Adrenal gland (tissue), 9 donors: ENCODE measurements at regions not wholly inside any gene's neighbourhood (a gene's known extent, or its start where the extent isn't known, plus 50 kb on each side); places are given as distances from the start of the nearest gene placed in this dataset.

Experiments
- DNase-seq, 7 donors: peaks; one replicate each; pipeline ENCODE4 v3.0.0-alpha.2; 2019 to 2020
- H3K27ac ChIP-seq, 5 donors: fragments of 200-600 bp; sonication (generic) in 4 of 5; 1 replicate in 3 of 5; 2 replicates in 2 of 5; pipeline versions ENCODE4 v1.5.1 to v1.8.0; 2016 to 2020; ENCODE audit warnings: mild to moderate bottlenecking in 1 of 5
- H3K27me3 ChIP-seq: fragments of 200-600 bp; 2 replicates; pipeline ENCODE4 v1.8.0; 2021
- H3K36me3 ChIP-seq, 2 donors: fragments of 200-600 bp; replicated peaks in 1 of 2; 1 replicate in 1 of 2; 2 replicates in 1 of 2; pipeline versions ENCODE4 v1.5.1 to v1.8.0; 2018 to 2022
- H3K4me1 ChIP-seq, 2 donors: fragments of 200-600 bp; replicated peaks in 1 of 2; 1 replicate in 1 of 2; 2 replicates in 1 of 2; pipeline versions ENCODE4 v1.5.1 to v1.8.0; 2018 to 2021
- H3K4me3 ChIP-seq, 4 donors: fragments of 200-600 bp; sonication (generic) in 3 of 4; one replicate each; pipeline ENCODE4 v1.5.1; 2016 to 2018
- H3K9me3 ChIP-seq, 3 donors: fragments of 200-600 bp; sonication (generic) in 1 of 3; replicated peaks in 1 of 3; 1 replicate in 2 of 3; 2 replicates in 1 of 3; pipeline versions ENCODE4 v1.5.1 to v1.8.0; 2016 to 2021
- POLR2A ChIP-seq, 2 donors: fragments of 450-650 bp; IDR thresholded peaks; one replicate each; pipeline ENCODE4 v1.6.1; 2017; ENCODE audit warnings: antibody characterized with exemption in 2 of 2, mild to moderate bottlenecking in 2 of 2, moderate library complexity in 1 of 2
- WGBS, 4 donors: extraction: QIAGEN DNeasy Blood & Tissue Kit in 2 of 4; methylation state at CpG; one replicate each; pipeline versions ENCODE4 v1.1.5 to v1.1.7; 2013 to 2017; 5-methylcytosine and 5-hydroxymethylcytosine counted together
- intact Hi-C, 2 donors: fragments of 100-400 bp; cut with DNase I; formaldehyde crosslinking; loops; one replicate each; pipeline versions ENCODE4 v1.14.1 to v1.15.0; 2022 to 2023
- TF ChIP-seq, protein P1 (sequence below), 6 experiments: fragments of 450-650 bp in 4 of 6; fragments of 200-600 bp in 2 of 6; sonication (generic) in 1 of 6; IDR thresholded peaks; 1 replicate in 5 of 6; 2 replicates in 1 of 6; pipeline versions ENCODE4 v1.5.1 to v1.8.0; 2016 to 2021; ENCODE audit warnings: antibody characterized with exemption in 6 of 6, mild to moderate bottlenecking in 2 of 6, moderate library complexity in 1 of 6
- donor health status: healthy with polysubstance abuse.
- donor health status: Bipolar disorder and iron deficiency.
- donor health status: DM: yes; HTN: yes; CAD: no.
- donor health status: DM: no; HTN: no; CAD: no.
- donor health status: DM: no; HTN: no; CAD: no.

DNA sequence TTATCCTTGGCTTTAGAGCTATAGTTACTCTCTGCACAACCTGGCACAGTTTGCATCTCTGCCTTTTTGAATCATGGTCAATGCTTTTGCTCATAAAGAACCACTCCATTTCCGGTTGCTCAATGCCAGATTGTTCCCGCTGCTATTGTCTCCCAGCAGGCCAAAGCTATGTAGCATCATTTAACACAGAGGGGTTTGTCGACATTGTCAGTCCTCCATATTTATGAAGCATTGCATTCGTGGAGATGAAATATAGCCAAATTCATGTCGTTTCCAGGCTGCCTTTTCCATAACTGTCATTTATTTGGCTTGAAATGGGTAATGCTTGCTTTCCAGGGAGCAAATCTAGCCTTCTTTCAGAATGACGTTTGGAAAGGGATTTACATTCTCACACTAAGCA, 598.8 kb downstream of the EPHA7 start:
- H3K4me3 ChIP-seq: no peak overlapping the region
- intact Hi-C loops: no loop called here
- H3K27me3 ChIP-seq: no peaks in the 10 kb centered on the region

DNA sequence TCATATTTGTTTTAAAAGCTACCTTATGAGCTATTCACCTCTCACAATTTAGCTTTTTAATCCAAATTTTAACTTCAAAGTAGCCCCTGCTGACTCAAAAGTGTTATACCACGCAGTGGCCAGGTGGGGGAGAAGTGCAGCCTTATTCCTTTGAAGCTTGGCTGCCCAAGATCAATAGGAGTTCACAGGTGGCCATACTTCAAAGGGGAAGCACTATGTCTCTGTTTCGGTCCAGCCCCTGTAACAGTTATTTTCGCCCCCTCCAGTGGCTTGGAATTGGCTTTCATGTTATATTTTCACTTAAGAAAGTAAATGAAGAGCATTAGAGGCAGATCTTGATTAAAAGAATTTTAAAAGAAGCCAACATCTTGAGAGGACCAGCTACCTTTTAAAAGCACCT, 608.4 kb downstream of the EPHA7 start:
- H3K27ac ChIP-seq: no peak overlapping the region
- H3K4me1 ChIP-seq: no peaks in the 10 kb centered on the region
- no peak for TF ChIP-seq POLR2A (IDR thresholded peaks at IDR 0.05)
- TF ChIP-seq, protein P1, sequence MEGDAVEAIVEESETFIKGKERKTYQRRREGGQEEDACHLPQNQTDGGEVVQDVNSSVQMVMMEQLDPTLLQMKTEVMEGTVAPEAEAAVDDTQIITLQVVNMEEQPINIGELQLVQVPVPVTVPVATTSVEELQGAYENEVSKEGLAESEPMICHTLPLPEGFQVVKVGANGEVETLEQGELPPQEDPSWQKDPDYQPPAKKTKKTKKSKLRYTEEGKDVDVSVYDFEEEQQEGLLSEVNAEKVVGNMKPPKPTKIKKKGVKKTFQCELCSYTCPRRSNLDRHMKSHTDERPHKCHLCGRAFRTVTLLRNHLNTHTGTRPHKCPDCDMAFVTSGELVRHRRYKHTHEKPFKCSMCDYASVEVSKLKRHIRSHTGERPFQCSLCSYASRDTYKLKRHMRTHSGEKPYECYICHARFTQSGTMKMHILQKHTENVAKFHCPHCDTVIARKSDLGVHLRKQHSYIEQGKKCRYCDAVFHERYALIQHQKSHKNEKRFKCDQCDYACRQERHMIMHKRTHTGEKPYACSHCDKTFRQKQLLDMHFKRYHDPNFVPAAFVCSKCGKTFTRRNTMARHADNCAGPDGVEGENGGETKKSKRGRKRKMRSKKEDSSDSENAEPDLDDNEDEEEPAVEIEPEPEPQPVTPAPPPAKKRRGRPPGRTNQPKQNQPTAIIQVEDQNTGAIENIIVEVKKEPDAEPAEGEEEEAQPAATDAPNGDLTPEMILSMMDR (IDR thresholded peaks at IDR 0.05): peak; percentile 20 to 39 (median 30)
- no peak overlapping the region for H3K4me3 ChIP-seq
- no peaks in the 10 kb centered on the region for H3K27me3 ChIP-seq
- intact Hi-C loops: no loop called here
- no peaks in the 10 kb centered on the region for H3K9me3 ChIP-seq
- DNase-seq: peak in 5 of 7 donors; percentile 13 to 27 (median 22)
- WGBS, 4 donors: 5 to 10% (median 8%) methylated on average over 3 of the region's 3 CpGs
- H3K36me3 ChIP-seq: no peaks in the 10 kb centered on the region

More for the DNA sequence above, 598.8 kb downstream of the EPHA7 start:
- no peaks in the 10 kb centered on the region for H3K9me3 ChIP-seq
- WGBS, 4 donors: 54 to 62% (median 58%) methylated on average over 6 of the region's 6 CpGs
- no peaks in the 10 kb centered on the region for H3K36me3 ChIP-seq
- no peaks in the 10 kb centered on the region for H3K4me1 ChIP-seq
- TF ChIP-seq, protein P1 (IDR thresholded peaks at IDR 0.05): no peak
- no peak for TF ChIP-seq POLR2A (IDR thresholded peaks at IDR 0.05)
- DNase-seq: no peak
- H3K27ac ChIP-seq: no peak overlapping the region

DNA sequence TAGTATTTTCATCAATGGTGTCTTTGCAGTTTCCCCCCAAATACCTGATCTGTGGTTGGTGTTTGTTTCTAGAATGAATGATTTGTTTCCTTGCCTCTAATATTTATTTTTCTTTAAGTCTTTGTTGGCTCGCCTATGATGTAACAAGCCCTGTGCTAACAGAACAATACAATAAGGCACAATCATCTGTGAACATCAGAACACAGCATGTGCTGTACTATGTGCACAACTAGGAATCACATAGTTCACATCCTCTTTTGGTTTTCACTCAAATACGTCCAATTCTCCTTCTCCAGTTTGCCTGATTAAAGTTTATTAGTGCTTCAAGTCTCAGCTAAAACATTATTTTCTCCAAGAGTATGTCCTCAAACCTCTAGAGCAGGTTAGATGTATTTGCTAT, 613.1 kb downstream of the EPHA7 start:
- Histone ChIP-seq H3K27ac (no peak overlapping the region), H3K4me3 (no peak overlapping the region), H3K36me3 (no peaks in the 10 kb centered on the region), H3K27me3 (no peaks in the 10 kb centered on the region), H3K4me1 (no peaks in the 10 kb centered on the region), H3K9me3 (no peaks in the 10 kb centered on the region)
- 39 to 54% (median 48%) methylated on average over 2 of the region's 2 CpGs for WGBS, 4 donors
- TF ChIP-seq POLR2A (IDR thresholded peaks at IDR 0.05): no peak
- TF ChIP-seq, protein P1 (IDR thresholded peaks at IDR 0.05): no peak
- DNase-seq: no peak
- intact Hi-C loops: no loop called here

DNA sequence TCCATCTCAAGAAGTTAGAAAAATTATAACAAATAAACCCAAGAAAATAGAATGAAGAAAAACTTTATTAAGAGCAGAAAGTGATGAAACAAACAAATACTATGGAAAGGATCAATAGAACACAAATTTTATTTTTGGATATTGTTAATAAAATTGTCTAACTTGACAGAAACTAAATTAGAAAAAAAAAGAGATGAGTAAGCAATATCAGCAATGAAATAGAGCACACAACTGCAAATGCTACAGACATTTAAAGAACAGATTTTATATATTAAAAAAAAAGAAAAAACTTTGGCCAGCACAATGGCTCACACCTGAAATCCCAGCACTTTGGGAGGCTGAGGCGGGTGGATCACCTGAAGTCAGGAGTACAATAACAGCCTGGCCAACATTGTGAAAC, 628.0 kb downstream of the EPHA7 start:
- H3K27ac ChIP-seq: no peak overlapping the region
- no peak for DNase-seq
- H3K9me3 ChIP-seq: no peaks in the 10 kb centered on the region
- WGBS, 4 donors: 88 to 100% (median 97%) methylated on average over 1 of the region's 1 CpG
- TF ChIP-seq POLR2A (IDR thresholded peaks at IDR 0.05): no peak
- TF ChIP-seq, protein P1 (IDR thresholded peaks at IDR 0.05): no peak
- H3K27me3 ChIP-seq: no peaks in the 10 kb centered on the region
- no peaks in the 10 kb centered on the region for H3K4me1 ChIP-seq
- no peaks in the 10 kb centered on the region for H3K36me3 ChIP-seq
- H3K4me3 ChIP-seq: no peak overlapping the region
- intact Hi-C loops: no loop called here
